Tongue (tissue), 2 donors: ENCODE measurements at regions not wholly inside any gene's neighbourhood (a gene's known extent, or its start where the extent isn't known, plus 50 kb on each side); places are given as distances from the start of the nearest gene placed in this dataset. TPM values are rescaled to one million over a fixed set of nuclear protein-coding genes. Genes with fewer than 3 reads are reported as not detected.

Experiments
- DNase-seq: peaks from one replicate; pipeline ENCODE4 v3.0.0-alpha.2; 2015
- small RNA-seq: library from RNA; depleted of rRNA; stranded (forward); fragments of <200 nt; gene quantifications from one replicate; pipeline ENCODE3, GENCODE V24; 2014; ENCODE audit warnings: low replicate concordance

GRCh38 chr18:8536922-8537321, 72.3 kb upstream of the RAB12 start:
- peak; percentile 57 for DNase-seq

- no peak for DNase-seq
Measured at GRCh38 chr18:8537400-8537799, 71.8 kb upstream of the RAB12 start.

- no peak for DNase-seq
Measured at GRCh38 chr18:8538935-8539334, 70.3 kb upstream of the RAB12 start.

- DNase-seq: no peak
Measured at GRCh38 chr18:8546677-8547076, 62.6 kb upstream of the RAB12 start.

GRCh38 chr18:8548186-8548585, 61.1 kb upstream of the RAB12 start:
- peak; percentile 14 for DNase-seq

GRCh38 chr18:8549254-8549757, 59.9 kb upstream of the RAB12 start:
- DNase-seq: no peak

- DNase-seq: no peak
Measured at GRCh38 chr18:8552151-8552550, 57.1 kb upstream of the RAB12 start.

- DNase-seq: no peak
Measured at GRCh38 chr18:8554354-8554753, 54.9 kb upstream of the RAB12 start.

GRCh38 chr18:8556424-8556823, 52.8 kb upstream of the RAB12 start:
- DNase-seq: peak; percentile 14

Small RNA genes lying in the stretch of these regions (small RNA-seq; reads per million reads assigned to genes)
- not detected for gene RN7SL50P
